ENCODE measurements at regions not wholly inside any gene's neighbourhood (a gene's known extent, or its start where the extent isn't known, plus 50 kb on each side); places are given as distances from the start of the nearest gene placed in this dataset.

GRCh38 chr3:102757950-102758349 is 323.1 kb downstream of the ZPLD1 start:
- TF ChIP-seq CTCF (IDR thresholded peaks at IDR 0.05) (no peak), ZFX (IDR thresholded peaks at IDR 0.05; ENCODE audit: borderline replicate concordance) (no peak)

All from 22Rv1 (cell line).